ENCODE measurements at regions not wholly inside any gene's neighbourhood (a gene's known extent, or its start where the extent isn't known, plus 50 kb on each side); places are given as distances from the start of the nearest gene placed in this dataset.

DNA sequence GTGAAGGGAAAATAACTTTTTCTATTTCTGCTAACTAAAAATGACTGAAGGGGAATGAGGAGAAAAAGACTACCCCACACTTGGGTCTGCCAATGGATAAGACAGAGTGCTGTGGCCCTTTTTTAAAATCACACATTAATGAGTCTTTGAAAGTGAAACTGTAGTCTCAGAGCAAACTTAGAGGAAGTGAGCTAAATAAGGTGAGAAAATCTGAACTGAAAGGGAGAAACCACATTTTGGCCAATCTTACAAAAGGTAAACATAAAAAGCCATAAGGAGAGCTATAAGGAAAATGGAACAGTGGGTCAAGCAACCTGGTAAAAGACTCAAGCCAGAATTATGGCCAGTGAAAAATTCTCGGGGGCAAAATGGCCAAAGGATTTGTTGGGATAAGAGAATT is 755.1 kb upstream of the IGFBP7 start:
- Histone ChIP-seq H3K79me2 (ENCODE audit: insufficient read depth, low read depth, low read length) (no peaks in the 10 kb centered on the region), H3K4me2 (ENCODE audit: low read length) (no peak overlapping the region), H3K4me3 (ENCODE audit: low read depth, low read length, poor library complexity, severe bottlenecking) (no peak overlapping the region), H2AFZ (ENCODE audit: low read length) (no peak overlapping the region), H3K36me3 (ENCODE audit: insufficient read depth, low read length) (no peaks in the 10 kb centered on the region), H3K4me1 (ENCODE audit: insufficient read depth, low read length, poor library complexity, severe bottlenecking) (no peaks in the 10 kb centered on the region), H3K9me2 (ENCODE audit: insufficient read depth, low read length) (no peaks in the 10 kb centered on the region), H3K27ac (ENCODE audit: low read depth, low read length, poor library complexity, severe bottlenecking) (no peak overlapping the region), H3K9me3 (ENCODE audit: low read length) (no peaks in the 10 kb centered on the region), H4K20me1 (ENCODE audit: insufficient read depth, low read length) (no peaks in the 10 kb centered on the region)
- intact Hi-C loops (cut with micrococcal nuclease; ENCODE audit: unreplicated experiment), result no loop called here
- BruUV-seq (replicated peaks), result no TSS peak
- DNase-seq (ENCODE audit: low spot score), result no peak
- CTCF ChIA-PET (ENCODE audit: unreplicated experiment), result no interaction called here
- TF ChIP-seq, protein P1, sequence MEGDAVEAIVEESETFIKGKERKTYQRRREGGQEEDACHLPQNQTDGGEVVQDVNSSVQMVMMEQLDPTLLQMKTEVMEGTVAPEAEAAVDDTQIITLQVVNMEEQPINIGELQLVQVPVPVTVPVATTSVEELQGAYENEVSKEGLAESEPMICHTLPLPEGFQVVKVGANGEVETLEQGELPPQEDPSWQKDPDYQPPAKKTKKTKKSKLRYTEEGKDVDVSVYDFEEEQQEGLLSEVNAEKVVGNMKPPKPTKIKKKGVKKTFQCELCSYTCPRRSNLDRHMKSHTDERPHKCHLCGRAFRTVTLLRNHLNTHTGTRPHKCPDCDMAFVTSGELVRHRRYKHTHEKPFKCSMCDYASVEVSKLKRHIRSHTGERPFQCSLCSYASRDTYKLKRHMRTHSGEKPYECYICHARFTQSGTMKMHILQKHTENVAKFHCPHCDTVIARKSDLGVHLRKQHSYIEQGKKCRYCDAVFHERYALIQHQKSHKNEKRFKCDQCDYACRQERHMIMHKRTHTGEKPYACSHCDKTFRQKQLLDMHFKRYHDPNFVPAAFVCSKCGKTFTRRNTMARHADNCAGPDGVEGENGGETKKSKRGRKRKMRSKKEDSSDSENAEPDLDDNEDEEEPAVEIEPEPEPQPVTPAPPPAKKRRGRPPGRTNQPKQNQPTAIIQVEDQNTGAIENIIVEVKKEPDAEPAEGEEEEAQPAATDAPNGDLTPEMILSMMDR (conservative IDR thresholded peaks at IDR 0.05; ENCODE audit: low read length), result no peak
- no peak for TF ChIP-seq EZH2phosphoT487 (IDR thresholded peaks at IDR 0.05; ENCODE audit: borderline replicate concordance, low read depth, low read length)
- POLR2A ChIA-PET, result no interaction called here

DNA sequence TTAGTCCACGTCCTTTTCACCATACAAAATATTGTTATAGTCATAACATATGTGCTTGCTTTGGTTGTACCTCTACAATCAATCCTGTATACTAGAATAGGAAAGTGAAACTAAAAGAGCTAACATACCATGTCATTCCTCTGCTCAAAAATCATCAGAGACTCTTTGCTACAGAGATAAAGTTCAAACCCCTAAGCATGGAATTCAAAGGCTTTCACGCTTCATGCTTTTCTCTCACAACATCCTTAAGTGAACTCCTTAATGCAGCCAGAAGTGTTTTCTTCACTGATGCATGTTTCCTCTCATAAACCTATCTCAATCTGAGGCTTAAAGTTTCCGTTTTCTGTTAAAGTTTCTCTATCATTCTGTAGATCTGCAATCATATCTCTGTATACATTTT is 744.6 kb upstream of the IGFBP7 start:
- no peaks in the 10 kb centered on the region for H3K79me2 ChIP-seq (ENCODE audit: insufficient read depth, low read depth, low read length)
- POLR2A ChIA-PET, result no interaction called here
- no peaks in the 10 kb centered on the region for H3K4me1 ChIP-seq (ENCODE audit: insufficient read depth, low read length, poor library complexity, severe bottlenecking)
- no peaks in the 10 kb centered on the region for H4K20me1 ChIP-seq (ENCODE audit: insufficient read depth, low read length)
- no peaks in the 10 kb centered on the region for H3K9me2 ChIP-seq (ENCODE audit: insufficient read depth, low read length)
- no peak overlapping the region for H3K4me3 ChIP-seq (ENCODE audit: low read depth, low read length, poor library complexity, severe bottlenecking)
- no peak for DNase-seq (ENCODE audit: low spot score)
- H3K9me3 ChIP-seq (ENCODE audit: low read length), result no peaks in the 10 kb centered on the region
- no TSS peak for BruUV-seq (replicated peaks)
- intact Hi-C loops (cut with micrococcal nuclease; ENCODE audit: unreplicated experiment), result no loop called here
- H3K36me3 ChIP-seq (ENCODE audit: insufficient read depth, low read length), result no peaks in the 10 kb centered on the region
- TF ChIP-seq EZH2phosphoT487 (IDR thresholded peaks at IDR 0.05; ENCODE audit: borderline replicate concordance, low read depth, low read length), result no peak
- TF ChIP-seq, protein P1 (conservative IDR thresholded peaks at IDR 0.05; ENCODE audit: low read length), result no peak
- H3K27ac ChIP-seq (ENCODE audit: low read depth, low read length, poor library complexity, severe bottlenecking), result no peak overlapping the region
- no peak overlapping the region for H2AFZ ChIP-seq (ENCODE audit: low read length)
- no peak overlapping the region for H3K4me2 ChIP-seq (ENCODE audit: low read length)
- CTCF ChIA-PET (ENCODE audit: unreplicated experiment), result no interaction called here

DNA sequence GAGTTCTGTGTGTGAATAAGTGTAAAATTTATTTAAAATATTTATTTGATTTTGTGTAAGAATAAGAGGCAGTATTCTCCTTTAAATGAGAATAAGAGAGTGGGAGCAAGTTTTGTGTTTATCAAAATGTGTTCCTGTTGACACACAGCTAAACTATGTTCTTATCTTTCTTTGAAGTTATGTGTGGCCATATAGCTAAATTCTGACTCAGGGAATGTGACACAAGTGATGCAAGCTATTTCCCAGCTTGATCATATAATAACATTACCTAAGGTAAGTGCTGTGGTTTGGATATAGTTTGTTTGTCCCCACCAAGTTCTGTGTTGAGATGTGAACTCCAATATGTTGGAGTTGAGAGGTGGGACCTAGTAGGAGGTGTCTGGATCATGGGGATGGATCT is 740.0 kb upstream of the IGFBP7 start:
- CTCF ChIA-PET (ENCODE audit: unreplicated experiment), result no interaction called here
- no peaks in the 10 kb centered on the region for H3K36me3 ChIP-seq (ENCODE audit: insufficient read depth, low read length)
- H3K4me1 ChIP-seq (ENCODE audit: insufficient read depth, low read length, poor library complexity, severe bottlenecking), result no peaks in the 10 kb centered on the region
- H3K4me3 ChIP-seq (ENCODE audit: low read depth, low read length, poor library complexity, severe bottlenecking), result no peak overlapping the region
- POLR2A ChIA-PET, result no interaction called here
- no peak overlapping the region for H2AFZ ChIP-seq (ENCODE audit: low read length)
- intact Hi-C loops (cut with micrococcal nuclease; ENCODE audit: unreplicated experiment), result no loop called here
- H3K27ac ChIP-seq (ENCODE audit: low read depth, low read length, poor library complexity, severe bottlenecking), result no peak overlapping the region
- no peaks in the 10 kb centered on the region for H4K20me1 ChIP-seq (ENCODE audit: insufficient read depth, low read length)
- no peaks in the 10 kb centered on the region for H3K9me3 ChIP-seq (ENCODE audit: low read length)
- H3K79me2 ChIP-seq (ENCODE audit: insufficient read depth, low read depth, low read length), result no peaks in the 10 kb centered on the region
- DNase-seq (ENCODE audit: low spot score), result no peak
- no TSS peak for BruUV-seq (replicated peaks)
- TF ChIP-seq, protein P1 (conservative IDR thresholded peaks at IDR 0.05; ENCODE audit: low read length), result no peak
- no peak for TF ChIP-seq EZH2phosphoT487 (IDR thresholded peaks at IDR 0.05; ENCODE audit: borderline replicate concordance, low read depth, low read length)
- H3K4me2 ChIP-seq (ENCODE audit: low read length), result no peak overlapping the region
- H3K9me2 ChIP-seq (ENCODE audit: insufficient read depth, low read length), result no peaks in the 10 kb centered on the region
